GM03348 (cell line): ENCODE measurements at regions not wholly inside any gene's neighbourhood (a gene's known extent, or its start where the extent isn't known, plus 50 kb on each side); places are given as distances from the start of the nearest gene placed in this dataset.
A peak's percentile ranks its signal among the peaks of the same experiment; 100 is the strongest.

Source experiments
- DNase-seq: peaks from one replicate; pipeline ENCODE4 v3.0.0; 2012; ENCODE audit warnings: low spot score

- no peak for DNase-seq
These were observed 366.2 kb upstream of the NR3C2 start for GRCh38 chr4:148808416-148808815.

DNA sequence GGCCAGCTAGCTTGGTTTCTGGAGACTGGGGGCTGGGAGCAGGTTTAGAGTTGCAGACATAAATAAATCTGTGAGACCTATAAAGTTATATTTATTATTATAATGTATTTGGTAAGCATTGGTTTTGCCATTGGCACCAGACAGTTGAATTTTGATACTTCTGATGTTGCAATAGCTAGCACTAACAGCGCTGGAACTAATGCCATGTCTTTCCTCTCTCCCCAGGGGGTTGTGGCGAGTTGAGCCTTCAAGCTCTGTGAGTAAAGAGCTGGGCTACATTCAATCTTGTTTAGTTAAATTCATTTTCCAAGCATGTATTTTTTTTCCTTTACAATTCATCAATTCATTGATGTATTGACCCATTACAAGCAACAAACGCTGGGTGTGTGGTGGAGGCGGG, 358.7 kb upstream of the NR3C2 start:
- DNase-seq: no peak

- DNase-seq: no peak
These were observed 358.2 kb upstream of the NR3C2 start for GRCh38 chr4:148800336-148800885.

DNA sequence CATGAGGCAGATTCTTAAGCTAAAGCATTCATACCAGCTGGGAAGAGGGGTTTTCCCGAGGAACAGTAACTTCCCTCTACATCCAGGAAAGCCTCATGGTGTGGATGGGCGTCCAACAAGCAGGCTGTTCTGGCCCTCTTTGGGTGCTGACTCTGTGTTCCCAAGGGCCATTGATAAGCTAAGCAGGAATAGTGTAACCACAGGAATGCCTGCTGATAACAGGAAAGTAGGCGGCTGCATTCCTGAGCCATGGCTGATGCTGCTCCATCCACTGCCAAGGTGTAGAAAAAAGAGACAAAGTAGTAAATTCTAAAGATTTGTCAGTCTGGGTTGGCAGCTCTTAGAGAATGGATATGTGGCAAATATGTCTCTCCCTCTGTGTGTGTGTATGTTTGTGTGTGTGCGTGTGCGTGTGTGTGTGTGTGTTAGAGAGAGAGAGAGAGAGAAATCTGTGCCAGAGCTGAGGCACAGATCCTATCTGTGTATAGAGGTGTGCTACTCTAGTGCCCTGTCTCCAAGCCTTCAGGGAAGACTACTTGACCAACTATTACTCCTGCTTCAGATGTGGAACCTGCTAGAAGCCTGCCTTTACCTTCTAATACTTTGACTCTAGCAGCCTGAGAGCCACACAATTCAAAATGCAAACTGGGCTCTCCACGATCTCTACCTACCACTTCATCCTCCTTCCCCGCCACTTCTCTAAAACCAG, 353.1 kb upstream of the NR3C2 start:
- peak; percentile 13 for DNase-seq

DNA sequence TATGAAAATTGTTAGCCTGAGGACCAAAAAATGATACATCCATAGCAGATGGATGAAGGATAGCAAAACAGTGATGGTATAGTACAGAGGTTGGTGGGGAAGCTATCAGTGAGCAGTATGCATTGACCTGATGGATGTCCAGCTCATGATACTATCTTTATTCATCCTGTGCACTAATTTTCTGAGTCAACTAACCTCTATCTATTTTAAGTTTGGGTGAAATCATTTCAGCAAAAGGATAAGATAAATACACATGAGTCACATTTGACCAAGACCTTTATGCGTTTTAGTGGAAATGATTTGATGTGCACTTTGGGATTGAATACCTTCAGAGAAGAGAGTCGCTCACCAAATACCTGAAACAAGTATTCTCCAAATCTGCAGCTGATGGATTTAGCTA, 351.0 kb upstream of the NR3C2 start:
- no peak for DNase-seq

DNA sequence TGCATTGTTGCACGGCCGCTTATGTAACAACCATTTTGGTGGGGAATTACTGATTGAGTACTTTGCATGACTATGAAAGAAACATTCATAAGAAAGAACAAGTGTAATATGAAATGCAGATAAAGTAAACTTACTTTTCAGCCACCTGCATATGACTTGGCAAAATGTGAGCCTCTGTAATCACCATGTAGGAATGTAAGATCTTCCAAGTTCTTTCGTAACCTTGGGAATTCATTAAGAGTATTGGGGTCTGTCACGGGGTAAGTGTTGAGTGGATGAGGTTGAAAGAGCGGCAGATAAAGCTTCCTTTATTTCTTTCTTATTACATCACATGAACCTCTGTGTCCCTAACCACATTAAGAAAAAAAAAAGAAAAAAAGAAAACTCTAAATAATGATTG, 348.5 kb upstream of the NR3C2 start:
- no peak for DNase-seq

DNA sequence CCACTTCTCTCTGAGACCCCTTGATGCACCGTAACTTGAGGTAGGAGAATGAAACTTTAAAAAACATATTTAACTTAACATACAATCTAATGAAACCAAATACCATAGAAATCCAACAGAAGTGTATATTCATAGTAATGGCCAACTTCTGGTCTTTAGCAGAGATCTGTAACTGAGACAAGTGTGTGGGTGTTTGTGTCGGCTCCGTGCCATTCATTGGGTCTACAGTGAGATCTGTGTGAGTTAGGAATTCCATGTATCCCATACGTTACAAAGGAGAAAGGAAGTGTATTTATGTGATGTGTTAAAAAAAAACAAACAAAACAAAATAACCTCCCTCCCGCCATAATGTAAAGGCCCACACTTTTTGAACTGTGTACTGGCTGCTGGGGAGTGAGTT, 348.0 kb upstream of the NR3C2 start:
- no peak for DNase-seq

DNA sequence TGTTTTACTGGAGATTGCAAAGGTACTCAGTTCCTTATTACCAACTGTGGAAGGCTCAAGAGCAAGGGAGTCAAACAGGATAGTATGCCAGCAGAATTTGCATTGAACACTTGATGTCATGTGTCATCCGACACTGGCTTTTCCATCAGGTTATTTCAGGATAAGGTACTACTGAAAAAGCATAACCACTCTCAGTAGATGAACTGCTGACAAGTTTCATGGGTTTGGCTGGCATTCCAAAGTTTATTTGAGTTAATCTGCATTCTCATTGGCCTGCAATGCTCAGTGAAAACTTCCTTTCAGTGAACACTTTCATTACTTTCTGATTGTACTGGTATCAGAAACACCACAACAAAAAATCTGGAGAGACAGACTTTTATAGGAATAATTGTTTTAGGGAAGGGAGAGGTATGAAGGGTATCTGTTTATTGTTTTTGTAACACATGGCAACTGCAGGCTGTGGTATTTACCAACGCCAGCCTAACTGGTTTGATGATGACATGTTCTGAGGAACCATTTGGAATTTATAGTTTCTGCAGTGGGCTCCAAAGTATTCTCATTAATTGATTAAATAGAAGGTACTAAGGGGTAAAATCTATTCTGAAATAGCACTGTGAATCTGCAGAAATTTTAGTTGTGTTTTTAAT, 345.7 kb upstream of the NR3C2 start:
- DNase-seq: no peak

- DNase-seq: no peak
These were observed 345.1 kb upstream of the NR3C2 start for GRCh38 chr4:148787285-148787684.

GRCh38 chr4:148786699-148787098, 344.5 kb upstream of the NR3C2 start:
- DNase-seq: no peak

- DNase-seq: no peak
These were observed 340.1 kb upstream of the NR3C2 start for GRCh38 chr4:148782284-148782683.

- DNase-seq: no peak
These were observed 338.3 kb upstream of the NR3C2 start for GRCh38 chr4:148780426-148781005.

DNA sequence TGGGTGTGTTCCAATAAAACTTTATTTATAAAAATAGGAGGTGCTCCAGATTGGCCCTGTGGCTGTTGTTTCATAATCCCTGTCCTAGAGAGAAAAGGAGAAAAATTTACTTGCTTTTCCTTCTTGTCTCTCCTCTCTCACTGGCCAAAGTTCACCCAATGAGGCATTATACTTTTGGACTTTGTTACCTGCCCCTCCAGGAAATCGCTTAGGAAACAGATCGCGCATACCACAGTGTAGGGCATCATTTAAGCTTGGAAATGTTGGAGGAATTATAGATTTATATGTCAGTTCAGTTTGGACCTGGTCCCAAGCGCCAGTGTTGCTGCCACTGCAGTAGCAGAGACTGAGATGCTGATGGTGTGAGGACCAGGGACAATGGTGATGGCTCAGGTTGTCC, 337.6 kb upstream of the NR3C2 start:
- DNase-seq: no peak

GRCh38 chr4:148778980-148779675, 336.9 kb upstream of the NR3C2 start:
- no peak for DNase-seq

GRCh38 chr4:148776941-148777340, 334.7 kb upstream of the NR3C2 start:
- peak; percentile 41 for DNase-seq

GRCh38 chr4:148774134-148774533, 331.9 kb upstream of the NR3C2 start:
- DNase-seq: no peak

DNA sequence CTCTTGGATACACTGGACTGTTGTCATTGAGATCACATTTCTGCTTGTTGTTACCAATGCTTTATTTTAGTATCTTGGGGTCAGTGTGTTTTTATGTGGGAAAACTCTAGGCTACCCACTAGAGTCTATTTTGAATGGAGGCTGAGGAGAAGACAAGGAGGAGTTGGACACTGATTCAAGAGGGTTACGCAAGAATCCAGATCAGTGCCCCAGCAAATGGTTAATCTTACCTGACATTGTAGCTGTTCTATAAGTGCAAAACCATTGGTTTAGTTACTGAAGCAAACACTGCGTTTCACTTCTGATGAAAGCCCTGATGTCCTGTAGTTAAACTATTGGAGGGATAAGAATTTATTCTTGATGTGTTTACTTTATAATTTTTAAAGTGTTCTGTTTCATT, 331.1 kb upstream of the NR3C2 start:
- no peak for DNase-seq

DNA sequence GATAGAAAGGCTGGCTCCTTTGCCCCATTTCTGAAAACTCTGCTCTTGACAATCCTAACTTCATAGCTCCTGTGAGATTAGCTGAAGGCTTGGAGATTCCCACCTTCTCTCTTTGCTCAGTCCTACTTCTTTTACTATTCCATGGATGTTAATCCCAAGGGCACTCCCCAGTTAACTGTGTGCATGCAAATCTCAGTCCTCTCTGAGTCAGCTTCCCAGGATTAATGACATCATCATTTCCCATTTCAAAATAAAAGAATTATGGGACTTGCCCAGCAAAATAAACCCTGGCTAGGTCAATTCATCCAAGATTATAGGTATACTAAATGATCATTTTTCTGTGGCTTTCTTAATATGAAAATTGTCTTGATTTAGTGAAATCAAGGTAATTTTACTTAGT, 328.6 kb upstream of the NR3C2 start:
- DNase-seq: no peak

DNA sequence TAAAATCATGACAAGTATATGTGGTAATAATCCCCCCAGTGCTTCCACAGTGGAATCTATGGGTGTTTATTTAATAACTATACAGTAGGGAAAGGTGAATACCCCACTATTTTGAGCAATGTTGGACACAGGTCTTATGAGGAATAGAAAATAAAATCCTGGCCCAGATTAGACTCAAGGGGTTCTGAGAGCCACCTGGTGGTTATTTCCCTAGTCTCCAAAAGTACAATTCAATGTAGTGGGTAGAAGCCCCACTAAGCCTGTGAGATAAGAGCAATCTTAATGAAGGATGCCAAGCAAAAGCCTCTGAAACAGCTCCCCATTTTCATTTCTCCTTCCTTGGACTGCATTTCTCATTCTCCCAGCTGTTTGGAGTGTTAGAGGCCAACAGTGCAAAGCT, 328.2 kb upstream of the NR3C2 start:
- DNase-seq: no peak

GRCh38 chr4:148764720-148765119, 322.5 kb upstream of the NR3C2 start:
- no peak for DNase-seq

DNA sequence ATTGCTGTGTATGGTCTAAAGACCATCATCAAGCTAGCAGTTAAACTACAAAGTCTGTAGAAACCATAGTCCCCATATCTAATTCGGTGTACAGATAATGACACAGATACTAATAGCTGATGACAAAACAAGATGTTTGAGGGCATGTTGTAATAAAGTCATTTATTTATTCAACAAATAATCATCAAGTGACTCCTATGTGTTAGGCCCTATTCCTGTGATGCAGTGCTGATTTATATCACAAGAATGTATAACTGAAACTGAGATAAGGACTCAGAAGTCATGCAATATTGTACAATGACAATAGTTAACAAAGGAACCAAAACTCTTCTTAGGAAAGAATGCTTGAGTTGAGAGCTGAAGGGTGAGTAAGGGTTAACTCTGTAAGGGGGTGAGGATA, 315.0 kb upstream of the NR3C2 start:
- no peak for DNase-seq

DNA sequence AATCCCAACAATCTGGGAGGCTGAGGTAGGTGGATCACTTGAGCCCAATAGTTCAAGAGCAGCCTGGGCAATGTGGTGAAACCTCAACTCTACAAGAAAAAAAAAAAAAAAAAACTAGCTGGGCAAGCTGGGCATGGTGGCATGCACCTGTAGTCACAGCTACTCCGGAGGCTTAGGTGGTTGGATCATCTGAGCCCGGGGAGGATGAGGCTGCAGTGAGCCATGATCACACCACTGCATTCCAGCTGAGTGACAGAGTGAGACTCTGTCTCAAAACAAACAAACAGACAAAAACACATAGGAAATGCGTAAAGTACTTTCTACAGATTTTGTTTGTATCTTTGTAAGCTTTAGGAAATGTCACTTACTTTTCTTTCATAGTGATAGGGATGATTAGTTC, 307.2 kb upstream of the NR3C2 start:
- no peak for DNase-seq
